ENCODE measurements at regions not wholly inside any gene's neighbourhood (a gene's known extent, or its start where the extent isn't known, plus 50 kb on each side); places are given as distances from the start of the nearest gene placed in this dataset.

- H3K36me3 Mint-ChIP-seq (ENCODE audit: insufficient read depth), result no peaks in the 10 kb centered on the region
- ATAC-seq (replicated peaks), result no peak
- H3K4me3 Mint-ChIP-seq, result no peak overlapping the region
- H3K4me1 Mint-ChIP-seq (ENCODE audit: low read depth in 2 of 2), result no peaks in the 10 kb centered on the region
- peaks cover 8 to 14% of the 10 kb centered on the region in 2 donors for H3K27me3 Mint-ChIP-seq
- H3K27ac Mint-ChIP-seq, result no peak overlapping the region
- H3K9me3 Mint-ChIP-seq, result no peaks in the 10 kb centered on the region
- no peak for DNase-seq
Observed at GRCh38 chr5:143570989-143571388, 167.5 kb upstream of the NR3C1 start.

- Mint-ChIP-seq H3K27me3 (peaks cover 3 to 8% of the 10 kb centered on the region in 2 donors), H3K4me3 (no peak overlapping the region), H3K36me3 (ENCODE audit: insufficient read depth) (no peaks in the 10 kb centered on the region), H3K4me1 (ENCODE audit: low read depth in 2 of 2) (no peaks in the 10 kb centered on the region), H3K27ac (no peak overlapping the region), H3K9me3 (no peaks in the 10 kb centered on the region)
- no peak for DNase-seq
- ATAC-seq (replicated peaks), result no peak
Observed at GRCh38 chr5:143569722-143570567, 166.5 kb upstream of the NR3C1 start.

GRCh38 chr5:143569213-143569701 is 165.8 kb upstream of the NR3C1 start:
- H3K36me3 Mint-ChIP-seq (ENCODE audit: insufficient read depth), result no peaks in the 10 kb centered on the region
- H3K27ac Mint-ChIP-seq, result no peak overlapping the region
- ATAC-seq (replicated peaks), result no peak
- no peak overlapping the region for H3K4me3 Mint-ChIP-seq
- H3K4me1 Mint-ChIP-seq (ENCODE audit: low read depth in 2 of 2), result no peaks in the 10 kb centered on the region
- H3K9me3 Mint-ChIP-seq, result no peaks in the 10 kb centered on the region
- DNase-seq, result no peak
- H3K27me3 Mint-ChIP-seq, result peaks cover 0 to 1% of the 10 kb centered on the region in 2 donors

GRCh38 chr5:143567583-143568504 is 164.4 kb upstream of the NR3C1 start:
- ATAC-seq (replicated peaks) (no peak), DNase-seq (no peak)
- H3K27me3 Mint-ChIP-seq, result no peaks in the 10 kb centered on the region
- no peak overlapping the region for H3K27ac Mint-ChIP-seq
- no peaks in the 10 kb centered on the region for H3K36me3 Mint-ChIP-seq (ENCODE audit: insufficient read depth)
- no peak overlapping the region for H3K4me3 Mint-ChIP-seq
- no peaks in the 10 kb centered on the region for H3K4me1 Mint-ChIP-seq (ENCODE audit: low read depth in 2 of 2)
- H3K9me3 Mint-ChIP-seq, result no peaks in the 10 kb centered on the region

- Mint-ChIP-seq H3K36me3 (ENCODE audit: insufficient read depth) (no peaks in the 10 kb centered on the region), H3K4me3 (no peak overlapping the region), H3K27ac (no peak overlapping the region), H3K27me3 (no peaks in the 10 kb centered on the region), H3K4me1 (ENCODE audit: low read depth in 2 of 2) (no peaks in the 10 kb centered on the region), H3K9me3 (no peaks in the 10 kb centered on the region)
- ATAC-seq (replicated peaks) (no peak), DNase-seq (no peak)
Observed at GRCh38 chr5:143566139-143566538, 162.7 kb upstream of the NR3C1 start.

- no peaks in the 10 kb centered on the region for H3K4me1 Mint-ChIP-seq (ENCODE audit: low read depth in 2 of 2)
- H3K36me3 Mint-ChIP-seq (ENCODE audit: insufficient read depth), result no peaks in the 10 kb centered on the region
- no peaks in the 10 kb centered on the region for H3K9me3 Mint-ChIP-seq
- no peak overlapping the region for H3K4me3 Mint-ChIP-seq
- no peak overlapping the region for H3K27ac Mint-ChIP-seq
- DNase-seq (no peak), ATAC-seq (replicated peaks) (no peak)
- no peaks in the 10 kb centered on the region for H3K27me3 Mint-ChIP-seq
Observed at GRCh38 chr5:143564417-143564816, 160.9 kb upstream of the NR3C1 start.

GRCh38 chr5:143562935-143563334 is 159.4 kb upstream of the NR3C1 start:
- Mint-ChIP-seq H3K27me3 (no peaks in the 10 kb centered on the region), H3K4me3 (no peak overlapping the region), H3K36me3 (ENCODE audit: insufficient read depth) (no peaks in the 10 kb centered on the region), H3K27ac (no peak overlapping the region), H3K9me3 (no peaks in the 10 kb centered on the region), H3K4me1 (ENCODE audit: low read depth in 2 of 2) (no peaks in the 10 kb centered on the region)
- DNase-seq (no peak), ATAC-seq (replicated peaks) (no peak)

GRCh38 chr5:143561219-143561618 is 157.7 kb upstream of the NR3C1 start:
- no peaks in the 10 kb centered on the region for H3K36me3 Mint-ChIP-seq (ENCODE audit: insufficient read depth)
- DNase-seq (no peak), ATAC-seq (replicated peaks) (no peak)
- H3K4me3 Mint-ChIP-seq, result no peak overlapping the region
- no peaks in the 10 kb centered on the region for H3K9me3 Mint-ChIP-seq
- H3K4me1 Mint-ChIP-seq (ENCODE audit: low read depth in 2 of 2), result no peaks in the 10 kb centered on the region
- H3K27ac Mint-ChIP-seq, result no peak overlapping the region
- no peaks in the 10 kb centered on the region for H3K27me3 Mint-ChIP-seq

- H3K27me3 Mint-ChIP-seq, result no peaks in the 10 kb centered on the region
- H3K4me1 Mint-ChIP-seq (ENCODE audit: low read depth in 2 of 2), result no peaks in the 10 kb centered on the region
- no peak overlapping the region for H3K27ac Mint-ChIP-seq
- no peaks in the 10 kb centered on the region for H3K9me3 Mint-ChIP-seq
- DNase-seq, result no peak
- ATAC-seq (replicated peaks), result no peak
- H3K4me3 Mint-ChIP-seq, result no peak overlapping the region
- no peaks in the 10 kb centered on the region for H3K36me3 Mint-ChIP-seq (ENCODE audit: insufficient read depth)
Observed at GRCh38 chr5:143560378-143560777, 156.9 kb upstream of the NR3C1 start.

GRCh38 chr5:143559586-143560109 is 156.2 kb upstream of the NR3C1 start:
- Mint-ChIP-seq H3K36me3 (ENCODE audit: insufficient read depth) (no peaks in the 10 kb centered on the region), H3K27ac (no peak overlapping the region), H3K4me3 (no peak overlapping the region), H3K27me3 (no peaks in the 10 kb centered on the region), H3K9me3 (no peaks in the 10 kb centered on the region), H3K4me1 (ENCODE audit: low read depth in 2 of 2) (no peaks in the 10 kb centered on the region)
- DNase-seq, result no peak
- ATAC-seq (replicated peaks), result no peak

- ATAC-seq (replicated peaks), result no peak
Observed at GRCh38 chr5:143558048-143558447, 154.6 kb upstream of the NR3C1 start.

GRCh38 chr5:143557061-143557818 is 153.8 kb upstream of the NR3C1 start:
- no peaks in the 10 kb centered on the region for H3K4me1 Mint-ChIP-seq (ENCODE audit: low read depth in 2 of 2)
- DNase-seq, result no peak
- no peak for ATAC-seq (replicated peaks)
- no peaks in the 10 kb centered on the region for H3K9me3 Mint-ChIP-seq
- H3K36me3 Mint-ChIP-seq (ENCODE audit: insufficient read depth), result no peaks in the 10 kb centered on the region
- peaks cover 0 to 6% of the 10 kb centered on the region in 2 donors for H3K27me3 Mint-ChIP-seq
- no peak overlapping the region for H3K4me3 Mint-ChIP-seq
- H3K27ac Mint-ChIP-seq, result no peak overlapping the region

More at GRCh38 chr5:143558048-143558447, 154.6 kb upstream of the NR3C1 start:
- Mint-ChIP-seq H3K4me3 (no peak overlapping the region), H3K36me3 (ENCODE audit: insufficient read depth) (no peaks in the 10 kb centered on the region), H3K27me3 (no peaks in the 10 kb centered on the region), H3K9me3 (no peaks in the 10 kb centered on the region), H3K4me1 (ENCODE audit: low read depth in 2 of 2) (no peaks in the 10 kb centered on the region), H3K27ac (no peak overlapping the region)
- no peak for DNase-seq

GRCh38 chr5:143554918-143555477 is 151.5 kb upstream of the NR3C1 start:
- no peaks in the 10 kb centered on the region for H3K4me1 Mint-ChIP-seq (ENCODE audit: low read depth in 2 of 2)
- DNase-seq, result no peak
- no peak for ATAC-seq (replicated peaks)

More at GRCh38 chr5:143554918-143555477, 151.5 kb upstream of the NR3C1 start:
- Mint-ChIP-seq H3K4me3 (no peak overlapping the region), H3K9me3 (no peaks in the 10 kb centered on the region), H3K27ac (no peak overlapping the region), H3K36me3 (ENCODE audit: insufficient read depth) (no peaks in the 10 kb centered on the region), H3K27me3 (peaks cover 0 to 6% of the 10 kb centered on the region in 2 donors)

Measured in effector memory CD8-positive, alpha-beta T cell (primary cell).